NCI-H2081 (cell line): ENCODE measurements at regions not wholly inside any gene's neighbourhood (a gene's known extent, or its start where the extent isn't known, plus 50 kb on each side); places are given as distances from the start of the nearest gene placed in this dataset.

Experiments used
- DNase-seq, 2 experiments: peaks; one replicate each; lab custom pipeline; 2025; lab: John Stamatoyannopoulos, UW

DNA sequence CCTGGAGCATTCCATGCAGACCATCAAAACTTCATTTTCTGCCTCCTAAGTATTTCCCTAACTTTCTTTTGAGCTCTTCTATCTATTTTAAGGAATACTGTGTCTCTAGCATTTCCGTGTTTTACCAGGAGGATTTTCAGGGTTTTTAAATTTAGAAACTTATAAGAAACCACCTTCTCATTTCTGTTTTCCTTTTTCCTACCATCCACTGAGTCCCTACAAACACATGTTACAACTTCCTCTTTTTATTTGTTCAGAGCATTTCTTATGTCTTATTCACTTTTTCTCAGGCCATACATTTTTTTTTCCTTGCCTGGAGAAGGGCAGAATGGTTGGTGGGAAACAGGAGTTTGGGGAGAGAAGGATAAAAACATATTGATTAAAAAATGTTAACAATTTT lies 130.0 kb upstream of the BMP5 start:
- no peak for DNase-seq

DNA sequence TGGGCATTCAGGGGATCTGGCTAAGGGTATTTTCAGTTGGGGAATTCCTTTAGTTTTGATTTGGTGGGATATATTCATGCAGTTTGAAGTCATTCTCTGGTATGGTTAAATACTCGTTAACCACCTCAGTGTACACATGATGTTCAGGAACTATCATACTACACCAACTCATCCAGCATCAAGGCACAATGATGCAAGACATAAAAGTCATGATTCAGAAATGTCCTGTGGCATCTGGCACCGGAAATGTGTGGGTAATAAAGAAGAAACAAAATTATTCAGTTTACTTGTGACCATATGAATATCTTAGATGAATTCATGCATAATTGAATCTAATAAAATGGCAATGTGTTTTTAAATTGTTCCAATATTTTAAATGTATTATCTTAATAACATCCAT lies 129.0 kb upstream of the BMP5 start:
- no peak for DNase-seq

DNA sequence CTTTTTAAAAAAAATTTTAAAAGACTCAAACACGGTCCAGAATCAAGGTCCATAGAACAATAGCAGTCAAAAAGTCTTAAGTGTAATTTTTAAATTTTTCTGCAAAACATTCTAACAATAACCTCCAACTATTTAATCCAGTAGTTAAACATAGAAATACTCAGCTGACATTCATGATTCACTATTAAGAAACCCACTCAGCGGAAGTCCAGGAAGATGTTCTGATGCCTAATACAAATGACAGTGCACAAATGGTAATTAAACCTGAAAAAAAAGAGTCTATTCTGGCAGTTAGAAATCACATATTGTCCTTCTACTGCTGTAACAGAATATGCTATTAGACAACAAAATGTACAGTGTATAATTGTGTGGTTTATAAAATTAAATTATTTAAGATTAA lies 128.2 kb upstream of the BMP5 start:
- DNase-seq = no peak

DNA sequence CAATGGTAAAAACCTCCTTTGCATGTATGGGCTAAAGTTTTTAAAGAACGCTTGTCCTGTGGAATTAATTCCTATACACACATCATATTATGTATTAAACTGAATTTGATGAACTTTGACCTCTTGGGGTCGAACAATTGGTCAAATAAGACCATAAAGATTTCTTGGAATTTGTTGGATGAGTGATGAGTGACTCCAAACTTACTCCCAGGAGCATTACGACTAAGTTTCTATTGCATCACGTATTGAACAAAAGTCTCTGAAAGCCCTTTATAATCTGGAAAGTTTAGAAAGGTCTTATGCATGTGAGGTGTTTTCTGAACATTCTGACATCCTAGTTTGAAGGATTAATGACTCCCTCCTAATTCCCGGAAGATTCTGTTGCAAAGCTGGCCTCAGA lies 126.9 kb upstream of the BMP5 start:
- no peak for DNase-seq

DNA sequence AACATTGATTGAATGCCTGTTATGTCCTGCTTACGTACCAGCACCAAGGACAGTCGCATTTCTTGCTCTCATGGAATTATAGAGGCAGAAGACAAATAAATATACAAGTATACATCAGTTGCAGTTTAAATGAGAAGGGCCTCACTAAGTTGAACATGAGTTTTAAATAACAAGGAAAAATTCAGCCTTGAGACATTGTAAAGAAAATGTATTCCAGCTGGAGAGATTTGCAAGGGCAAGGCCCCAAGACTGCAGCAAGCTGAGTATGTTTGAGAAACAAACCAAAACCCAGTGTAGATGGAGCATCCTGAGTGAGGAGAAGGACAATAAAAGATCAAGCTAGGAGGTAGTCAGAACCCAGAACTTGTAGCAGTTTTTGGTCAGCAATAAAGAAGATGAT lies 123.2 kb upstream of the BMP5 start:
- no peak for DNase-seq

DNA sequence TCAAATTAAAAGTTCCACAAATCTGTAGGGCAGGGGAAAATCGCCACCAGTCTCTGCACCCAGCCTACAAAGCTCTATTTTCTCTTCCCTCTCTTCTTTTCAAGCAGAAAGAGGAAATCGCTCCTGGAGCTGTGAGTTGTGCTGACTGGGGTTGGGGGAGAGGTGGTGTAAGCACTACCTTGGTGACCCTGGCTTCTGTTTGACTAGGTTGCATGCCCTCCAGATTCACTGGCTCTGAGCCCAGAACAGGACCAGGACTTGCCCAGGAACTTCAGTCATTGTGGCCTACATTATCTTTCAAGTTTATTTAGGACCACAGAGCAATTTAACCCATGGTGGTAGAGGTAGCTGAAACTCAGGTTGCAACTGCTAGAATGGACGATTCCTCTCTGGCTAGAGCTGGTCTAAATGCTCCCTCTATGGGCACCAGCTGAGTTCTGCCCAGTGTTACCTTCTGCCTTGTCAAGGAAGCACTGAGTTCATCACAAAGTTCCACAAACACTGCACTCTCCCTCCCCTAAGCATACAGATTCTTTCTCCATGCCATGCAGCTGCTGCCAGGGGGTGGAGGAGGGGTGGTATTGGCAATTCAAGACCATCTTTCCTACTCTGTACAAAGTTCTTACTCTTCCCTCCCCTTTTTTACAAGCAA lies 122.0 kb upstream of the BMP5 start:
- DNase-seq = no peak

DNA sequence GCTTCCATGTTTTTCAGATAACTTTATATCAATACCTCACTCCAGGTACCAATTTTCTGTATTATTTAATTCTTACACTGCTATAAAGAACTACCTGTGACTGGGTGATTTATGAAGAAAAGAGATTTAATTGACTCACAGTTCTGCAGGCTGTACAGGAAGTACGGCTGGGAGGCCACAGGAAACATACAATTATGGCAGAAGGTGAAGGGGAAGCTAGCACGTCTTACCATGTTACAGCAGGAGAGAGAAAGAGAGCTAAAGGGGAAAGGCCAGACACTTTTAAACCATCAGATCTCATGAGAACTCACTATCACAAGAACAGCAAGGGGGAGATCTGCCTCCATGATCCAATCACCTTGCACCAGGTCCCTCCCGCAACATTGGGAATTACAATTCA lies 119.1 kb upstream of the BMP5 start:
- no peak for DNase-seq

DNA sequence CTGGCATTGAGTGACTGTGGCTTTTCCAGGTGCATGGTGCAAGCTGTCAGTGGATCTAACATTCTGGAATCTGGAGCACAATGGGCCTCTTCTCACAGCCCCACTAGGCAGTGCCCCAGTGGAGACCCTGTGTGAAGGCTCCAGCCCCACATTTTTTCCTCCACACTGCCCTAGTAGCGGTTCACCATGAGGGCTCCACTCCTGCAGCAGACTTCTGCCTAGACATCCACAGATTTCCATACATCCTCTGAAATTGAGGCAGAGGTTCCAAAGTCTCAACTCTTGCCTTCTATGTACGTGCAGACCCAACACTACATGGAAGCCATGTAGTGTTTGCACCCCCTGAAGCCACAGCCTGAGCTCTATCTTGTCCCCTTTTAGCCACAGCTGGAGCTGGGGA lies 118.0 kb upstream of the BMP5 start:
- no peak for DNase-seq

DNA sequence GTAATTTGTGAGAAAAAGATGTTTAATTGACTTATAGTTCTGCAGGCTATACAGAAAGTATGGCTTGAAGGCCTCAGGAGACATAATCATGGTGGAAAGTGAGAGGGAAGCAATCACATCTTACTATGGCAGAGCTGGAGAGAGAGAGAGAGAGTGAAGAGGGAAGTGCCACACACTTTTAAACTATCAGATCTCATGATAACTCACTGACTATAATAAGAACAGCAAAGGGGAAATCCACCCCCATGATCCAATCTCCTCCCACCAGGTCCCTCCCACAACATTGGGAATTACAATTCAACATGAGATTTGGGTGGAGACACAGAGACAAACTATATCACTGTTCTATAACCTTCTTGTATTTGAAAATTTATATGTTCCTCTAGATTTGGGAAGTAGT lies 117.2 kb upstream of the BMP5 start:
- DNase-seq = no peak

DNA sequence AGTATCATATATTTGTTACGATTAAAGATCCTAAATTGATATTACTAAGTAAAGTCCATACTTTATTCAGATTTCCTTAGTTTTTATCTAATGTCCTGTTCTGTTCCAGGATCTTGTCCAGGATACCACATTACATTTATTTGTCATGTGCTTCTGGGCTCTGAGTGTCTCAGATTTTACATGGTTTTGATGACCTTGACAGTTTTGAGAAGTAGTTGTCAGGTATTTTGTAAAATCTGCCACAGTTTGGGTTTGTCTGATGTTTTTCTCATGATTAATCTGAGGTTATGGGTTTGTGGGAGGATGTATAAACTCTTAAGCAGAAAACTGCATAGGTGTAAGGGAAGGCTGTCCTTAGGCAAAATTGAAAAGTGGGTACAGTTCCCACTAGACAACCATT lies 109.9 kb upstream of the BMP5 start:
- no peak for DNase-seq

DNA sequence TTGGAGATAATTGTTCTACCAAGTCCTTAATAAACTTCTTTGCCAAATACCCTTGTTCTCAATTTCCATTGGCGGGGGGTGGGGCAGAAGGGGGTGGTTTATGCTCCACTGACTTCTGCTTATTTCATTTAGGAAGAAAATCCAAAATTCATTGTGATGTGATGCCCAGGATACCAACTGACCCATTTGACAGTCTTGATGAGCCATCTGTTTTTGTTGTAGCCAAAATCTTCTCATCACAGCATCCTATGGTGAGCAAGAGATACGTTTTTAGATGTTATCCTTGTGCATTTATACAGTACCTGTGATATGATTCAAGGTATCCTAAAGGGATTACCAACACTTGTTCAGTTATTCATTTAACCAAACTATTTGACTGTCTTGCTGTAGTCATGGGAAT lies 108.5 kb upstream of the BMP5 start:
- DNase-seq = no peak

DNA sequence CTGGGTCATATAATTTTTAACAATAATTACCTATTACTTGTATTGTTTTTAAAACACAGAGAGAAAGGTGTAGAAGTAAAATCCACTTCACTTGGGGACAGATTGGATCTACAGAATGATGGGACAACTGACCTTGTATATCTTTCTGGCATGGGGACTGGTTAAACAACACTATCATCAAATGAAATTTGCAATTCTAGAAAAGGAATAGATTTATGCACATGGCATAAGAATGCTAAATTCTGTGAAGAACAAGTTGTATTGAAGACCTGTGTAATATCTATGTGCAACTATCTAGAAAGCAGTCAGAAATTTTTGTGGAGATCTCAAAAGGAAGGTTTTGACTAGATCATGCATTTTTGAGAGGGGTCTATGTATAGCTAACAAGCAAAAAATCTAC lies 106.3 kb upstream of the BMP5 start:
- no peak for DNase-seq

DNA sequence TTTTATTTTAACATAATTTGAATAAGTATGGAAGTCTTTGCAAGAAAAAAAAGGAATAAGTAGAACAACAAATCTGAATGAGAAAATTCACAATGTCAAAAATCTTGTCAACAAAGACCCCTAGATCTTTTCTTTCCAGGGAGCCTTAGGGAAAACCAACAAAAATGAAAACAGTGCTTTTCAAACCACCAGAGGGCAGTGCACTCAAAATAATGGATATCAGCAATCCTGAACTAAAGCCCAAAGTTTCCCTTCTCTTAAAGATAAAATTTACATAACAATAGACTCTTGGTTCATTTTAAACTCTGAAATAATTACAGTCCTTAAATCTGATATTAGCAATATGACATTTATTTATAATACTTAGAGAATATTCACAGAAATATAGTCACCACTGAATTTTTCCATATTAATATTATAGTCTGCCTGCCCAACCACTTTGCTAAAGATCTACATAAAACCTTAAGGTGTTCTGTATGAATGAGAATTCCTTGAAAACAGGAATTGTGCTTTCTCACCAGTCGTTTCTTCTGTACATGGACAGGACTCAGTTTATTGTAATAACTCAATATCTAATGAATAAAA lies 105.3 kb upstream of the BMP5 start:
- peak; percentile 22 to 41 for DNase-seq

DNA sequence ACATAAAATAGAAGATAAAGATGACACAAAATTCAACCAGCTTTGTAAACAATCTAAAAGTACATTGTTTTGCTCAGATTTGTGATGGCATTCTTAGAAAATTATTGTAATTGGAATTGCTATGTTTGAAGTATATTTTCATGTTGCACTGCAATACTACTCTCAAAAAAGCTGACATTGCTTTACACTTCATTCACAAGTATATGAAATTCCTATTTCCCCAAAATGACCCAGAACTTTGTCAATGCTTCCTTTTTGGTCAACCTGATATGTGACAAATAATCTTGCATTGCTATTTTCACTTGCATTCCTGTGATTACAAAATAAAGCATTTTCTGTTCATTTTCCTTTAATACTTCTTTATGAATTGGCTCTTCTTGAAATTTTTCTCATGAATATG lies 104.1 kb upstream of the BMP5 start:
- no peak for DNase-seq

DNA sequence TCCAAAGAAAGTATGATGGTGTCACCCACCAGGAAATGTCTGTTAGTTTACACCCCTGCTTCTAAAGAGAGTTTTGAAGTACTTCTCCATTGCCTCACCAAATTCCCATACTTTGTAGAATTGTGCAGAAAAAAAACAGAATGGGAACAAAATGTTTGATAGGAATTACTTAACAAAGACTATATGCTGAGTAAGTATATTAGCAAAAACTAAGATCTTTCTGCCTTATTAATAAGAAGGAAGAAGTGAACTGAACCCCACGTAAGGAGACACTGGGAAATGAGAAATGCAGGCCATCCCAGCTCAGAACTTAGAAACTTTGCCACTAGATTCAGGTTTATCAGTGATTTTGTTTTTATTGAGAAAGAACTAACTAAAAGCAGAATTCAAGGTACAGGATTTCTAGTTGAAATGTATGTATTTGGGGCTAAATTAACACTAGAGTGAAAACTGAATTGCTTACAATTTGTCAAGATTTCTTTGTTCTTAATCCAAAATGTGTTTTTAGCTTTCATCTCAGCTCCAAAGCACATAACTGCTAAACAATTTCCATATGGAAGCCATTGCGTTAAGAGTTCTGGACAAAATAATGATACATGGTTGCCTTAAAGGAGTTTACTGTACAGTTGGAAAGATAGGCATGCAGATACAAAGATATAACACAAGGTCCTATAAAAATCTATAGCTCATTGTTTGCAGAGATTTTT lies 102.7 kb upstream of the BMP5 start:
- DNase-seq = no peak

DNA sequence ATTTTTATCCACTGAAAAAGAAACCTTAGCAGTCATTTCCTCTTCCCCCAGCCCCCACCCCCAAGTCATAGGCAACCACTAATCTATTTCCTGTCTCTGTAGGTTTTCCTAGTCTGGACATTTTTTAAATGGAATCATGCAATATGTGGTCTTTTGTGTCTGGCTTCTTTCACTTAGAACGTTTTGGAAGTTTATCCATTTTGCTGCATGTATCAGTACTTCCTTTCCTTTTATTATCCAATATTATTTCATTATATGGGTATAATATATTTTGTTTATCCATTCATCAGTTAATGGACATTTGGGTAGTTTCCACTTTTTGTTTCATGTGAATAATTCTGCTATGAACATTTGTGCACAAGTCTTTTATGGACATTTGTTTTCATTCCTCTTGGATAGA lies 99.3 kb upstream of the BMP5 start:
- DNase-seq = no peak

DNA sequence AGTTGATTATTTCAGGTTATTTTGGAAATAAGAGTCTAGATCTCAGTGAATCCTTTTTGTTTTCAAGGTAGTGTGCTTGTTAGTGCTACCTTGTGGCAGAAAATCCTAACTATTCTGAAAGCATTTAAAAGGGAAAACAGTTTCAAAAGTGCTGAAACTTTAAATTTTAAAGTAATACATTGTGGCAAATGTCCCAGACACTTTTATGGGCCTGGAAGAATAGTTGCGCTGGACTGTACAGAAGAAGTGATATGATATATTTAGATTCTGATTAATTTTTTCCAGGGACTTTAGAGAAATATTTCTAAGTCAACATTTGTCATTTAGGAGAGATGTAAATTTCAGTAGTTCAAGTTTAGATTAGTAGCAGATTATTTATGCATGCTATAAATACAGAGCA lies 96.7 kb upstream of the BMP5 start:
- DNase-seq = no peak

DNA sequence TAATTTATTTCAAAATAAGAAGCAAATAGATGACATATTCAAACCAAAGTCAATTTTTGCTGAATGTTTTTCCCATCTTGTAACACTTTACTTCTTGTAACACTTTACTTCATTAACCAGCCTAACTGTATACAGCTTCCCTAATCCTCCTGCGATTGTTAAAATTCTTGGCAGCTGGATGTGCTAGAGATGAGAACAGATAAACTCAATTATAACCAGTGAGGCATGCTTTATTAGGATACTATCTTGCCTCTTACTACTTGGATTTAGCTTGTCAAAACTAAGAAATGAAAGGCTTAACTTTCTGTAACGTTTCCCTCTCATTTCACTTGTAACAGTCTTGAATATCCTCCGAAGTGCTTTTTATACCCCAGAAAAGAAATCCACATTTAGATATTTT lies 94.1 kb upstream of the BMP5 start:
- no peak for DNase-seq

DNA sequence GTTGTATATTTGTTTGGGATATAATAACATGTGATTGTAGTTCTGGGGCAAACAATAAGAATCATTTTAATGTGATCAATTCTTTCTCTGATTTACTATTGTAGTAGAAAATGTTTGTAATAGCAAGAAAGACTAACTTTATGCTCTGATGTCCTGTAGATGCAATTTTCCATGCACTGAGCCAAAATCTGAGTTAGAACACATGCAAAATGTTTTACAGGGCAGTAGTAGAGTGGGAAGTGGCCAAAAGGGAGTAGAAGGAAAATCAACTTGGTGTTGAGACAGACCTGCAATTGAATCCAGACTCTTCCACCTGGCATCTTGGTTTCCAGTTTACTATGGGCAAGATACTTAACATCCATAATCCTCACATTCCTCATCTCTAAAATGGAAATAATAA lies 93.5 kb upstream of the BMP5 start:
- no peak for DNase-seq

DNA sequence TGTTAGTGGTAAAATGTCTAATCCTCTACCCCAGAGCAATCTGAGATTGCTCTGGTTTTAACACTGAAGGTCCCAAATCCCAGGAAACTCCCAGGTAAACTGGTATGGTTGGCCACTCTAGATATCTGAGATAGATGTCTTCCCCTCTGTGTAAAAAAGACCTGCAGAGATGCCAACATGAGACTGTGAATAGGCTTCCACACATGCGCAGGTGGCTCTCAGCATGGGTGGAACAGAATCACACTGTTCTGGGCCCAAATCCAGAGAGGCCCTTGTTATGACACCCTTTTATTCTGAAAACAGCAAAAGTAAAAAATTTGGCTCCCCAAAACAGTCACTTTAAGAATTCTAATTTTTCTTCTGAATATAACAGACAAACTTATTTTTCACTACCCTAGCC lies 88.7 kb upstream of the BMP5 start:
- DNase-seq = no peak

DNA sequence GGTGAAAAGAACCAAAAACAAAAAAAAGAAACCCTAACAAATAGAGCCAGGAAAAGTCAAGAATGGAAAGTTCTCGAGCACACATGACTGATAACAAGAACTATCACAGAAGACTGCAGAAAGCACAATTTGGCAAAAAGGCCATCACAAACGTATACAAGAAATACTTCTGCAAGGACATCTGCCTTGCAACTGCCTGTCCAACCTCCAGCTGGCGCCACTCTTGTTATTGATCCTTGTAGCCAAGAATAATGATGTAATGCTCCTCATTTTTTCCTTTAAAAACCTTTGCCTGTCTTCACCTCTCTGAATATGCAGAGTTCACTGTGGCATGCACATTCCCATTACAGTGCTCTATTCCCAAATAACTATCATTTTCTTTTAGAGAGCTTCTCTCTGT lies 87.9 kb upstream of the BMP5 start:
- DNase-seq = no peak

DNA sequence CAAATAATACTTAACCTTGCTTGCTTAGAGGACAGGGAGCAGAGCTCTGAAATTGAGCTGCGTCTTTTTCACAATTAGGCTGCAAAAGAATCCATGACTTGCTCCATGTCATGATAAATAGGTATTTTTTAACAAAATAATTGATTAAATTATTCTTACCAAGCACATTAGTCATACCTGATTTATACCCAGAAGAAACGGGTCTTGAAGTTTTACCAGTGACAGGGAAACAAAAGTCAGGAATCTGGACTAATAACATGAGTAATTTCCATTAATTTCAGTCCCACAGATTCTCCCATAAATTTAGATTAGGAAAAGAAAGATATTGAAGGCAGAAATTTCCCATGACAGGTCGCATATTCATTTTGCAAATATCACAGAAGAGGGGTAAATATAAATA lies 85.0 kb upstream of the BMP5 start:
- no peak for DNase-seq

DNA sequence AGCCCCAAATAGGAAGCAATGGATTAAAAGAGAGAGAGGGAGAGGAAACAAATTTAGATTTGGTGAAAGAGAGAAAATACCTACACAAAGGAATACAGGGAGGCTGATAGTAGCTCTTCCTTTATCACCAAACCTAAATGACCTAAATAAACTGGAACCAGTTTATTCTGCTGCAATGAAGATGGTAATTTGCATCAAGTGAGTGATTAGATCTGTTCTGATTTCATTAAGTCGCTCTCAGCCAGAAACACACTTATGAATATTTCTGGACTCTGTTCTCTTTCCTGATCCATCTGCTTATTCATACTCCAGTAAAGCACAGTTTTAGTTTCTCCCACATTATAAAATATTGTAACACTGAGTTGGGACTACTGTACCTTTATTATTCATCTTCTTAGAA lies 83.4 kb upstream of the BMP5 start:
- no peak for DNase-seq

DNA sequence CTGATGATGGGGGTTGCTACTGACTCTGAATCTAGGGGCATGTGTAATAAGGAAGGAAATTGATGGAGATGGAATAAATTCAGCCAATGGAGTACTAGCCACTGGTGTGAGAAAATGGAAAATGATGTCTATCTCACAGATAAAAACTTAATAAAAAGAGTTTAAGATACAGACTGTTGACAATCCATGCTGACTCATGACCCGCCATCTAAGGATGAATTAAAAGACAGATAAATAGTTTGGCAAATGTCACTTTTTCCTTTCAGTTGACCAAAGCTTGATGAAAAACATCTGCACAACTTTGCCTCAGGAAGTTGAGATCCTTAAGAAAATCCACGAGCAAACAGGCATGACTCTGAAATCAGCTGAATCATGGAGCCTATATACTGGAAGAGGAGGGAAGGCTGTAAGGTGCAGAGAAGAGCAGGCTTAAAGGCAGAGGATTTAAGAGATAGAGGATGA lies 82.6 kb upstream of the BMP5 start:
- DNase-seq = no peak
